H9 (cell line): ENCODE measurements at regions not wholly inside any gene's neighbourhood (a gene's known extent, or its start where the extent isn't known, plus 50 kb on each side); places are given as distances from the start of the nearest gene placed in this dataset.

Experiments
- DNase-seq: peaks from one replicate; pipeline ENCODE4 v3.0.0-alpha.2; 2017
- H2AFZ ChIP-seq: one replicate; pipeline ENCODE4 v1.6.1; 2013; ENCODE audit warnings: mild to moderate bottlenecking, low read length, control low read depth, moderate library complexity
- H2AK5ac ChIP-seq: 2 replicates; pipeline ENCODE4 v1.6.1; 2013; ENCODE audit warnings: low read length, control low read depth, mixed read lengths; ENCODE audit not compliant: insufficient read length
- H2BK120ac ChIP-seq: one replicate; pipeline ENCODE4 v1.6.1; 2013; ENCODE audit warnings: low read depth, mild to moderate bottlenecking, low read length, control low read depth, inconsistent platforms; ENCODE audit not compliant: poor library complexity, severe bottlenecking
- H2BK12ac ChIP-seq: 2 replicates; pipeline ENCODE4 v1.6.1; 2013; ENCODE audit warnings: low read length, control low read depth, mixed read lengths, low read depth; ENCODE audit not compliant: insufficient read length
- H2BK15ac ChIP-seq: 2 replicates; pipeline ENCODE4 v1.6.1; 2013; ENCODE audit warnings: low read depth, low read length, control low read depth
- H2BK20ac ChIP-seq: one replicate; pipeline ENCODE4 v1.6.1; 2013; ENCODE audit warnings: low read depth, mild to moderate bottlenecking, low read length, control low read depth, inconsistent platforms; ENCODE audit not compliant: poor library complexity, severe bottlenecking
- H2BK5ac ChIP-seq: 2 replicates; pipeline ENCODE4 v1.6.1; 2013; ENCODE audit warnings: low read length, control low read depth, mixed read lengths; ENCODE audit not compliant: insufficient read length
- H3K14ac ChIP-seq: 2 replicates; pipeline ENCODE4 v1.6.1; 2013; ENCODE audit warnings: low read length, control low read depth; ENCODE audit not compliant: insufficient read depth
- H3K18ac ChIP-seq: 2 replicates; pipeline ENCODE4 v1.6.1; 2013; ENCODE audit warnings: low read depth, mild to moderate bottlenecking, mixed read lengths, low read length, control low read depth; ENCODE audit not compliant: insufficient read length
- H3K23ac ChIP-seq: 2 replicates; pipeline ENCODE4 v1.6.1; 2013; ENCODE audit warnings: low read length, control low read depth, mixed read lengths, low read depth; ENCODE audit not compliant: insufficient read length
- H3K23me2 ChIP-seq: 2 replicates; pipeline ENCODE4 v1.6.1; 2013; ENCODE audit warnings: low read depth, mild to moderate bottlenecking, mixed read lengths, low read length, control low read depth; ENCODE audit not compliant: insufficient read length, poor library complexity, severe bottlenecking
- H3K27ac ChIP-seq: 2 replicates; pipeline ENCODE4 v1.5.1; 2013; ENCODE audit warnings: low read length, control low read depth, mixed read lengths, low read depth; ENCODE audit not compliant: insufficient read length
- H3K27me3 ChIP-seq: 2 replicates; pipeline ENCODE4 v1.6.1; 2013; ENCODE audit warnings: low read length, control low read depth, inconsistent platforms; ENCODE audit not compliant: insufficient read depth
- H3K4ac ChIP-seq: 2 replicates; pipeline ENCODE4 v1.6.1; 2013; ENCODE audit warnings: low read depth, mild to moderate bottlenecking, control low read depth, inconsistent platforms, low read length, moderate library complexity
- H3K4me1 ChIP-seq: 2 replicates; pipeline ENCODE4 v1.6.1; 2013; ENCODE audit warnings: low read length, control low read depth, inconsistent platforms; ENCODE audit not compliant: insufficient read depth
- H3K4me2 ChIP-seq: 2 replicates; pipeline ENCODE4 v1.6.1; 2013; ENCODE audit warnings: low read length, control low read depth, mixed read lengths; ENCODE audit not compliant: insufficient read length, insufficient read depth
- H3K56ac ChIP-seq: 2 replicates; pipeline ENCODE4 v1.6.1; 2013; ENCODE audit warnings: low read depth, mild to moderate bottlenecking, mixed read lengths, low read length, control low read depth; ENCODE audit not compliant: insufficient read length
- H3K79me1 ChIP-seq: 2 replicates; pipeline ENCODE4 v1.6.1; 2013; ENCODE audit warnings: low read depth, mild to moderate bottlenecking, moderate library complexity, low read length, control low read depth, inconsistent platforms; ENCODE audit not compliant: insufficient read depth, poor library complexity, severe bottlenecking
- H3K79me2 ChIP-seq: 2 replicates; pipeline ENCODE4 v1.6.1; 2013; ENCODE audit warnings: low read length, control low read depth, inconsistent platforms; ENCODE audit not compliant: insufficient read depth
- H3K9ac ChIP-seq: 2 replicates; pipeline ENCODE4 v1.6.1; 2013; ENCODE audit warnings: low read length, control low read depth, mixed read lengths; ENCODE audit not compliant: insufficient read length; ENCODE audit errors: extremely low read depth
- H3K9me3 ChIP-seq: one replicate; pipeline ENCODE4 v1.6.1; 2013; ENCODE audit warnings: low read depth, low read length, inconsistent platforms; ENCODE audit not compliant: control insufficient read depth
- H3T11ph ChIP-seq: one replicate; pipeline ENCODE4 v1.6.1; 2013; ENCODE audit warnings: mild to moderate bottlenecking, low read length, control low read depth, inconsistent platforms
- H4K20me1 ChIP-seq: one replicate; pipeline ENCODE4 v1.6.1; 2013; ENCODE audit not compliant: control insufficient read depth, insufficient read length, insufficient read depth
- H4K5ac ChIP-seq: 2 replicates; pipeline ENCODE4 v1.6.1; 2013; ENCODE audit warnings: low read depth, mild to moderate bottlenecking, mixed read lengths, low read length, control low read depth; ENCODE audit not compliant: insufficient read length
- H4K8ac ChIP-seq: replicated peaks from 2 replicates; pipeline ENCODE4 v1.6.1; 2013; ENCODE audit warnings: low read length, control low read depth, mixed read lengths, low read depth; ENCODE audit not compliant: insufficient read length
- H4K91ac ChIP-seq: 2 replicates; pipeline ENCODE4 v1.6.1; 2013; ENCODE audit warnings: low read depth, mild to moderate bottlenecking, moderate library complexity, mixed read lengths, low read length, control low read depth; ENCODE audit not compliant: insufficient read length
- H3K27ac Mint-ChIP-seq, 3 experiments: 2 replicates in 2 of 3; 3 replicates in 1 of 3; pipeline ENCODE4 v1.8.0; 2020 to 2021; ENCODE audit warnings: mixed read lengths in 3 of 3, mild to moderate bottlenecking in 1 of 3, moderate library complexity in 1 of 3
- H3K27me3 Mint-ChIP-seq: 2 replicates; pipeline ENCODE4 v1.8.0; 2021; ENCODE audit warnings: low read depth, mild to moderate bottlenecking, moderate library complexity, mixed read lengths
- H3K36me3 Mint-ChIP-seq, 3 experiments: 2 replicates in 2 of 3; 3 replicates in 1 of 3; pipeline ENCODE4 v1.8.0; 2020 to 2021; ENCODE audit warnings: low read depth in 3 of 3, mixed read lengths in 3 of 3; ENCODE audit not compliant: insufficient read depth in 1 of 3
- H3K4me1 Mint-ChIP-seq, 2 experiments: 2 replicates each; pipeline ENCODE4 v1.8.0; 2020; ENCODE audit warnings: mixed read lengths in 2 of 2
- H3K4me3 Mint-ChIP-seq, 2 experiments: 2 replicates in 1 of 2; 3 replicates in 1 of 2; pipeline ENCODE4 v1.8.0; 2020 to 2021; ENCODE audit warnings: mild to moderate bottlenecking in 2 of 2, mixed read lengths in 2 of 2, moderate library complexity in 1 of 2
- H3K9me3 Mint-ChIP-seq, 2 experiments: 2 replicates in 1 of 2; 3 replicates in 1 of 2; pipeline ENCODE4 v1.8.0; 2020; ENCODE audit warnings: mild to moderate bottlenecking in 2 of 2, mixed read lengths in 2 of 2, moderate library complexity in 1 of 2
- WGBS: extraction: QIAGEN DNeasy Blood & Tissue Kit; methylation state at CpG from one replicate; pipeline ENCODE4 v1.1.7; 2013; ENCODE audit warnings: missing lambda C conversion rate, low lambda C conversion rate, mixed read lengths; ENCODE audit not compliant: insufficient read length; ENCODE audit errors: extremely low coverage; 5-methylcytosine and 5-hydroxymethylcytosine counted together
- TF ChIP-seq, protein P1 (sequence below): fragments of 200-600 bp; sonication (generic); conservative IDR thresholded peaks from 3 replicates; pipeline ENCODE4 v1.8.0; 2021; ENCODE audit warnings: antibody characterized with exemption, mild to moderate bottlenecking

- TF ChIP-seq, protein P1, sequence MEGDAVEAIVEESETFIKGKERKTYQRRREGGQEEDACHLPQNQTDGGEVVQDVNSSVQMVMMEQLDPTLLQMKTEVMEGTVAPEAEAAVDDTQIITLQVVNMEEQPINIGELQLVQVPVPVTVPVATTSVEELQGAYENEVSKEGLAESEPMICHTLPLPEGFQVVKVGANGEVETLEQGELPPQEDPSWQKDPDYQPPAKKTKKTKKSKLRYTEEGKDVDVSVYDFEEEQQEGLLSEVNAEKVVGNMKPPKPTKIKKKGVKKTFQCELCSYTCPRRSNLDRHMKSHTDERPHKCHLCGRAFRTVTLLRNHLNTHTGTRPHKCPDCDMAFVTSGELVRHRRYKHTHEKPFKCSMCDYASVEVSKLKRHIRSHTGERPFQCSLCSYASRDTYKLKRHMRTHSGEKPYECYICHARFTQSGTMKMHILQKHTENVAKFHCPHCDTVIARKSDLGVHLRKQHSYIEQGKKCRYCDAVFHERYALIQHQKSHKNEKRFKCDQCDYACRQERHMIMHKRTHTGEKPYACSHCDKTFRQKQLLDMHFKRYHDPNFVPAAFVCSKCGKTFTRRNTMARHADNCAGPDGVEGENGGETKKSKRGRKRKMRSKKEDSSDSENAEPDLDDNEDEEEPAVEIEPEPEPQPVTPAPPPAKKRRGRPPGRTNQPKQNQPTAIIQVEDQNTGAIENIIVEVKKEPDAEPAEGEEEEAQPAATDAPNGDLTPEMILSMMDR = no peak
These were observed 733.5 kb upstream of the CCDC54 start for GRCh38 chr3:106643684-106644161.

More at GRCh38 chr3:106643684-106644161, 733.5 kb upstream of the CCDC54 start:
- Histone ChIP-seq H4K20me1 (no peaks in the 10 kb centered on the region), H2BK120ac (no peak overlapping the region), H3K56ac (no peak overlapping the region), H2BK12ac (no peak overlapping the region), H3K23me2 (no peaks in the 10 kb centered on the region), H3K4ac (no peak overlapping the region), H2BK20ac (no peak overlapping the region), H2AK5ac (no peak overlapping the region), H3K14ac (no peak overlapping the region), H3K27me3 (no peaks in the 10 kb centered on the region), H3K79me2 (no peaks in the 10 kb centered on the region), H3K27ac (no peak overlapping the region), H2BK15ac (no peak overlapping the region), H3K4me1 (no peaks in the 10 kb centered on the region), H3K18ac (no peak overlapping the region), H3K23ac (no peak overlapping the region), H2BK5ac (no peak overlapping the region), H4K5ac (no peak overlapping the region), H3K9me3 (no peaks in the 10 kb centered on the region), H3T11ph (no peak overlapping the region), H2AFZ (no peak overlapping the region), H3K79me1 (no peaks in the 10 kb centered on the region), H3K4me2 (no peak overlapping the region), H4K91ac (no peak overlapping the region), H3K9ac (no peak overlapping the region), H4K8ac (no peak overlapping the region)
- peaks cover 10 to 29% (median 13%) of the 10 kb centered on the region in 3 experiments for H3K36me3 Mint-ChIP-seq
- H3K4me3 Mint-ChIP-seq = no peak overlapping the region
- no peak for DNase-seq
- H3K27me3 Mint-ChIP-seq = no peaks in the 10 kb centered on the region; the same call in 1 of the 2 replicates
- no CpG with 5 or more reads among the region's 33 CpGs for WGBS
- no peak overlapping the region for H3K27ac Mint-ChIP-seq
- peaks cover 20 to 23% of the 10 kb centered on the region in 2 experiments for H3K9me3 Mint-ChIP-seq
- H3K4me1 Mint-ChIP-seq = peaks cover 0 to 2% of the 10 kb centered on the region in 2 experiments; a peak in 2 of 4 replicates
